ENCODE measurements at regions not wholly inside any gene's neighbourhood (a gene's known extent, or its start where the extent isn't known, plus 50 kb on each side); places are given as distances from the start of the nearest gene placed in this dataset.

DNA sequence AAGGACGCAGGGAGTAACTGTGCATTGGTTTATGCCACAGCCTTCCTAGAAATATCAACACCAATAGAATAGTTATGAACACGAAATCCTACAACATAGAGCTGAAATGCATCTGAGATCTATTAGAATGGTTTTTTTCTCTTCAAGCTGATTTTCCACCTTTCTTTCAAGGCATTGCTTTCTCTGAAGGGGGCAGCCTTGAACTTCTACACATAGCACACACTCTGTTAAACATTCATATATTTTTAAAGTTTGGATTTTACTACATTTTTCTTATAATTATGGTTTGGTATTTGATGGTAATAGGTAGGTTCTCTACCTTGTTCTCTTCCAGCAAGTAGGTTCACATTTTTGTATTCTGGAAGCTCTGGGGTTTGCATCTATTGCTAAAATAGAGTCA lies 661.8 kb downstream of the SEMA5A start:
- TF ChIP-seq, protein P1, sequence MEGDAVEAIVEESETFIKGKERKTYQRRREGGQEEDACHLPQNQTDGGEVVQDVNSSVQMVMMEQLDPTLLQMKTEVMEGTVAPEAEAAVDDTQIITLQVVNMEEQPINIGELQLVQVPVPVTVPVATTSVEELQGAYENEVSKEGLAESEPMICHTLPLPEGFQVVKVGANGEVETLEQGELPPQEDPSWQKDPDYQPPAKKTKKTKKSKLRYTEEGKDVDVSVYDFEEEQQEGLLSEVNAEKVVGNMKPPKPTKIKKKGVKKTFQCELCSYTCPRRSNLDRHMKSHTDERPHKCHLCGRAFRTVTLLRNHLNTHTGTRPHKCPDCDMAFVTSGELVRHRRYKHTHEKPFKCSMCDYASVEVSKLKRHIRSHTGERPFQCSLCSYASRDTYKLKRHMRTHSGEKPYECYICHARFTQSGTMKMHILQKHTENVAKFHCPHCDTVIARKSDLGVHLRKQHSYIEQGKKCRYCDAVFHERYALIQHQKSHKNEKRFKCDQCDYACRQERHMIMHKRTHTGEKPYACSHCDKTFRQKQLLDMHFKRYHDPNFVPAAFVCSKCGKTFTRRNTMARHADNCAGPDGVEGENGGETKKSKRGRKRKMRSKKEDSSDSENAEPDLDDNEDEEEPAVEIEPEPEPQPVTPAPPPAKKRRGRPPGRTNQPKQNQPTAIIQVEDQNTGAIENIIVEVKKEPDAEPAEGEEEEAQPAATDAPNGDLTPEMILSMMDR (IDR thresholded peaks at IDR 0.05) = no peak
- TF ChIP-seq POLR2A (IDR thresholded peaks at IDR 0.05; ENCODE audit: low read length) = no peak
- TF ChIP-seq EP300 (IDR thresholded peaks at IDR 0.05) = no peak
- TF ChIP-seq, protein P2, sequence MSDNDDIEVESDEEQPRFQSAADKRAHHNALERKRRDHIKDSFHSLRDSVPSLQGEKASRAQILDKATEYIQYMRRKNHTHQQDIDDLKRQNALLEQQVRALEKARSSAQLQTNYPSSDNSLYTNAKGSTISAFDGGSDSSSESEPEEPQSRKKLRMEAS (IDR thresholded peaks at IDR 0.05) = no peak
- TF ChIP-seq HOXA7 (CRISPR knock-in tag; IDR thresholded peaks at IDR 0.05) = no peak
- TF ChIP-seq HOXB13 (CRISPR knock-in tag; IDR thresholded peaks at IDR 0.05; ENCODE audit: low read depth) = no peak
- no peak for TF ChIP-seq BHLHE40 (IDR thresholded peaks at IDR 0.05; ENCODE audit: low read depth, low read length)
- TF ChIP-seq HEYL (CRISPR knock-in tag; IDR thresholded peaks at IDR 0.05) = no peak
- TF ChIP-seq RNF2 (IDR thresholded peaks at IDR 0.05; ENCODE audit: borderline replicate concordance, low read depth) = no peak
